ENCODE measurements at regions not wholly inside any gene's neighbourhood (a gene's known extent, or its start where the extent isn't known, plus 50 kb on each side); places are given as distances from the start of the nearest gene placed in this dataset.

DNA sequence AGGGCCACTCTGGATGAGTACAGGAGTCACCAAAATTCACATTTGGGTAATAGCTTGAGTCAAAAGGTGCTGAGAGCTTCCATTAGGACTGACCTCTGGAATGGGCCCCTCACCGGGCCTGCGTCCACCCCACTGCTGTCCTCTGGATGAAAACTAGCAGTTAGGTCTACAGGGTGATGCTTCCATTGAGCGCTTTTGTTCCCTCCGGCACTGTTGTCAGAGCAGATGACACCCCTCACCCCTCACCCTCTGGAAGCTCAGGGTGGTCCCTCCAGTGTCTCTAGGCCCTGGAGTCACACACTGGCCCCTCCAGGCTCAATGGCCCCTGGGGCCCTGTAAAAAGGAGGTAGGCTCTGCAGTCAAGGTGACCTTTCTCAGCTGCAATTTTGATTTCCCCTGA is 187.8 kb upstream of the GPR12 start:
- H3K4me1 ChIP-seq (ENCODE audit: control insufficient read depth, insufficient read depth, low read length), result no peaks in the 10 kb centered on the region
- intact Hi-C loops (cut with micrococcal nuclease; ENCODE audit: unreplicated experiment), result no loop called here
- in situ Hi-C loops (cut with MboI), result no loop called here
- FAIRE-seq (no peak), ATAC-seq (no peak), DNase-seq (ENCODE audit: low read depth, low spot score) (no peak)
- POLR2A ChIA-PET, result no interaction called here
- no TSS peak for BruUV-seq (replicated peaks)
- no peak overlapping the region for H3K4me2 ChIP-seq (ENCODE audit: control insufficient read depth, insufficient read depth)
- H3K79me2 ChIP-seq (ENCODE audit: control insufficient read depth, insufficient read depth, low read length), result no peaks in the 10 kb centered on the region
- 36% methylated on average over 4 of the region's 4 CpGs for WGBS (ENCODE audit: insufficient coverage, insufficient replicate concordance, low lambda C conversion rate, missing lambda C conversion rate)
- no peaks in the 10 kb centered on the region for H3K36me3 ChIP-seq (ENCODE audit: control insufficient read depth in 2 of 2, insufficient read depth in 2 of 2, low read length in 1 of 2)
- no peak overlapping the region for H3K4me3 ChIP-seq
- H3K9ac ChIP-seq (ENCODE audit: control insufficient read depth, insufficient read depth, low read length), result no peak overlapping the region
- no peak overlapping the region for H2AFZ ChIP-seq (ENCODE audit: control insufficient read depth, low read depth, low read length)
- H4K20me1 ChIP-seq (ENCODE audit: control insufficient read depth, insufficient read depth), result no peaks in the 10 kb centered on the region
- no peak for TF ChIP-seq RBBP5 (conservative IDR thresholded peaks at IDR 0.05)
- TF ChIP-seq STAT1 (conservative IDR thresholded peaks at IDR 0.05), result no peak
- TF ChIP-seq, protein P1, sequence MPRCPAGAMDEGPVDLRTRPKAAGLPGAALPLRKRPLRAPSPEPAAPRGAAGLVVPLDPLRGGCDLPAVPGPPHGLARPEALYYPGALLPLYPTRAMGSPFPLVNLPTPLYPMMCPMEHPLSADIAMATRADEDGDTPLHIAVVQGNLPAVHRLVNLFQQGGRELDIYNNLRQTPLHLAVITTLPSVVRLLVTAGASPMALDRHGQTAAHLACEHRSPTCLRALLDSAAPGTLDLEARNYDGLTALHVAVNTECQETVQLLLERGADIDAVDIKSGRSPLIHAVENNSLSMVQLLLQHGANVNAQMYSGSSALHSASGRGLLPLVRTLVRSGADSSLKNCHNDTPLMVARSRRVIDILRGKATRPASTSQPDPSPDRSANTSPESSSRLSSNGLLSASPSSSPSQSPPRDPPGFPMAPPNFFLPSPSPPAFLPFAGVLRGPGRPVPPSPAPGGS (IDR thresholded peaks at IDR 0.05; ENCODE audit: borderline replicate concordance, insufficient read depth, low read depth, low read length, poor library complexity, severe bottlenecking), result no peak
- TF ChIP-seq MEF2B (IDR thresholded peaks at IDR 0.05; ENCODE audit: partially characterized antibody, poor library complexity, severe bottlenecking), result no peak
- no peak for TF ChIP-seq IRF5 (IDR thresholded peaks at IDR 0.05; ENCODE audit: borderline replicate concordance)
- TF ChIP-seq, protein P2, sequence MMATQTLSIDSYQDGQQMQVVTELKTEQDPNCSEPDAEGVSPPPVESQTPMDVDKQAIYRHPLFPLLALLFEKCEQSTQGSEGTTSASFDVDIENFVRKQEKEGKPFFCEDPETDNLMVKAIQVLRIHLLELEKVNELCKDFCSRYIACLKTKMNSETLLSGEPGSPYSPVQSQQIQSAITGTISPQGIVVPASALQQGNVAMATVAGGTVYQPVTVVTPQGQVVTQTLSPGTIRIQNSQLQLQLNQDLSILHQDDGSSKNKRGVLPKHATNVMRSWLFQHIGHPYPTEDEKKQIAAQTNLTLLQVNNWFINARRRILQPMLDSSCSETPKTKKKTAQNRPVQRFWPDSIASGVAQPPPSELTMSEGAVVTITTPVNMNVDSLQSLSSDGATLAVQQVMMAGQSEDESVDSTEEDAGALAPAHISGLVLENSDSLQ (IDR thresholded peaks at IDR 0.05), result no peak
- no peak for TF ChIP-seq SIX5 (IDR thresholded peaks at IDR 0.05; ENCODE audit: low read depth, low read length, severe bottlenecking)
- TF ChIP-seq CHD1 (IDR thresholded peaks at IDR 0.05; ENCODE audit: low read depth, low read length), result no peak
- no peak for TF ChIP-seq JUNB (IDR thresholded peaks at IDR 0.05)
- TF ChIP-seq SMC3 (IDR thresholded peaks at IDR 0.05; ENCODE audit: borderline replicate concordance, low read length), result no peak
- TF ChIP-seq STAT3 (IDR thresholded peaks at IDR 0.05; ENCODE audit: low read depth, low read length), result no peak
- no peak for TF ChIP-seq BCLAF1 (IDR thresholded peaks at IDR 0.05)
- no peak for TF ChIP-seq NR2F1 (conservative IDR thresholded peaks at IDR 0.05)
- TF ChIP-seq SREBF2 (IDR thresholded peaks at IDR 0.05; ENCODE audit: low read length), result no peak
- H3K27me3 ChIP-seq (replicated peaks in 1 of 2; ENCODE audit: control insufficient read depth in 2 of 2, insufficient read depth in 2 of 2, low read length in 1 of 2), result no peaks in the 10 kb centered on the region
- RAD21 ChIA-PET (ENCODE audit: unreplicated experiment), result no interaction called here
- no peaks in the 10 kb centered on the region for H3K9me3 ChIP-seq (replicated peaks; ENCODE audit: control insufficient read depth, insufficient read depth, low read length)
- CTCF ChIA-PET, result interaction anchor here (1.0 to 3.3 kb wide), 3 partner anchors 15 to 412 kb away, joined by 4 to 51 read pairs (median 4); no protein-coding TSS in a partner anchor
- SMC1A ChIA-PET (ENCODE audit: uncharacterized antibody, unreplicated experiment), result interaction anchor here (1.5 to 3.0 kb wide), 2 partner anchors 222 to 410 kb away, joined by 3 to 21 read pairs; no protein-coding TSS in a partner anchor
- H3K27ac ChIP-seq (ENCODE audit: control insufficient read depth, insufficient read depth), result no peak overlapping the region

Measured in GM12878 (cell line).